ENCODE measurements at regions not wholly inside any gene's neighbourhood (a gene's known extent, or its start where the extent isn't known, plus 50 kb on each side); places are given as distances from the start of the nearest gene placed in this dataset.

DNA sequence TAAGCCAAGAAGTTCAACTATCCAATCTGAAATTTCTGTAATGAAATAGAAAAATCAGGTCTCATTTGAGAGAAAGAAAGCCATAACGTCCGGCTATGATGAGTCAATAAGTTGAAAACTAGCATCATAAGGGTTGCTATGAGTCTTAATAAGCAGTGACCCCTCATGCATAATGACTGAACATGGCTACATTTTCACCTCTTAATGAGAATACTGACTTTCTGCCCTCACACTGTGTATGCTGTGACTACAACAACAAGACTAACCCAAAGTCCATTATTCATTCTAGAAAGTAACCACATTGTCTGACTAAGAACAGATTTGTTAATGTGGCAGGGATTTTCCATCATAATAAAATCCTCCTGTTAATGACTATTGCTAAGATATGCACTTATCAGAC, 884.0 kb upstream of the CADM2 start:
- TF ChIP-seq POLR2AphosphoS5 (IDR thresholded peaks at IDR 0.05; ENCODE audit: low read depth, low read length) = no peak
- TF ChIP-seq POLR2A (IDR thresholded peaks at IDR 0.05; ENCODE audit: low read depth, low read length) = no peak

Data from GM12891 (cell line).